ENCODE measurements at regions not wholly inside any gene's neighbourhood (a gene's known extent, or its start where the extent isn't known, plus 50 kb on each side); places are given as distances from the start of the nearest gene placed in this dataset.

- DNase-seq, result no peak
Observed at GRCh38 chr16:5639531-5639930, 541.9 kb upstream of the EEF2KMT start.

GRCh38 chr16:5635331-5635730 lies 537.7 kb upstream of the EEF2KMT start:
- DNase-seq, result no peak

GRCh38 chr16:5634666-5635180 lies 537.1 kb upstream of the EEF2KMT start:
- DNase-seq, result no peak

GRCh38 chr16:5633845-5634440 lies 536.3 kb upstream of the EEF2KMT start:
- DNase-seq, result no peak

GRCh38 chr16:5622234-5622884 lies 524.8 kb upstream of the EEF2KMT start:
- DNase-seq, result no peak

- no peak for DNase-seq
Observed at GRCh38 chr16:5621826-5622225, 524.2 kb upstream of the EEF2KMT start.

GRCh38 chr16:5619304-5619703 lies 521.7 kb upstream of the EEF2KMT start:
- DNase-seq, result no peak

- no peak for DNase-seq
Observed at GRCh38 chr16:5616841-5617240, 519.2 kb upstream of the EEF2KMT start.

- DNase-seq, result peak; percentile 59
Observed at GRCh38 chr16:5615868-5616642, 518.5 kb upstream of the EEF2KMT start.

- DNase-seq, result no peak
Observed at GRCh38 chr16:5607169-5607568, 509.6 kb upstream of the EEF2KMT start.

GRCh38 chr16:5605404-5605803 lies 507.8 kb upstream of the EEF2KMT start:
- DNase-seq, result no peak

GRCh38 chr16:5604770-5605169 lies 507.2 kb upstream of the EEF2KMT start:
- peak; percentile 8 for DNase-seq

GRCh38 chr16:5603836-5604235 lies 506.2 kb upstream of the EEF2KMT start:
- DNase-seq, result no peak

- no peak for DNase-seq
Observed at GRCh38 chr16:5601957-5602356, 504.4 kb upstream of the EEF2KMT start.

GRCh38 chr16:5598793-5599192 lies 501.2 kb upstream of the EEF2KMT start:
- no peak for DNase-seq

GRCh38 chr16:5595849-5596248 lies 498.3 kb upstream of the EEF2KMT start:
- no peak for DNase-seq

- DNase-seq, result no peak
Observed at GRCh38 chr16:5590416-5590815, 492.8 kb upstream of the EEF2KMT start.

- no peak for DNase-seq
Observed at GRCh38 chr16:5589812-5590373, 492.3 kb upstream of the EEF2KMT start.

GRCh38 chr16:5584109-5584508 lies 486.5 kb upstream of the EEF2KMT start:
- no peak for DNase-seq

GRCh38 chr16:5582529-5582928 lies 484.9 kb upstream of the EEF2KMT start:
- no peak for DNase-seq

- DNase-seq, result no peak
Observed at GRCh38 chr16:5581908-5582307, 484.3 kb upstream of the EEF2KMT start.

- DNase-seq, result no peak
Observed at GRCh38 chr16:5581428-5581827, 483.8 kb upstream of the EEF2KMT start.

- DNase-seq, result no peak
Observed at GRCh38 chr16:5580772-5581171, 483.2 kb upstream of the EEF2KMT start.
